Activated CD8-positive, alpha-beta T cell treated with anti-CD3 and anti-CD28 coated beads for 36 hours (primary cell): ENCODE measurements at regions not wholly inside any gene's neighbourhood (a gene's known extent, or its start where the extent isn't known, plus 50 kb on each side); places are given as distances from the start of the nearest gene placed in this dataset.

ENCODE experiments used
- ATAC-seq: fragments of 200-7000 bp; cut with Tn5 transposase; one replicate; pipeline ENCODE4 v1.10.0; 2021; ENCODE audit warnings: mild to moderate bottlenecking, moderate library complexity
- CTCF ChIA-PET: fragments of 350-600 bp; sonication (Branson Sonifier 250); formaldehyde crosslinking; loops from one replicate; lab custom pipeline; 2021; ENCODE audit warnings: antibody characterized with exemption; lab: Charles Lee
- POLR2A ChIA-PET: fragments of 350-600 bp; sonication (Branson Sonifier 250); formaldehyde crosslinking; loops from one replicate; lab custom pipeline; 2021; ENCODE audit warnings: antibody characterized with exemption; lab: Charles Lee
- DNase-seq: peaks from one replicate; pipeline ENCODE4 v3.0.0-alpha.2; 2020
- H3K27ac Mint-ChIP-seq: one replicate; pipeline ENCODE4 v1.8.0; 2021; ENCODE audit warnings: mild to moderate bottlenecking, mixed read lengths
- H3K27me3 Mint-ChIP-seq: one replicate; pipeline ENCODE4 v1.8.0; 2021; ENCODE audit warnings: mixed read lengths
- H3K36me3 Mint-ChIP-seq: one replicate; pipeline ENCODE4 v1.8.0; 2021; ENCODE audit warnings: low read depth, mixed read lengths
- H3K4me1 Mint-ChIP-seq: one replicate; pipeline ENCODE4 v1.8.0; 2021; ENCODE audit warnings: low read depth, mixed read lengths
- H3K4me3 Mint-ChIP-seq: one replicate; pipeline ENCODE4 v1.8.0; 2021; ENCODE audit warnings: mild to moderate bottlenecking, moderate library complexity, mixed read lengths
- H3K9me3 Mint-ChIP-seq: one replicate; pipeline ENCODE4 v1.8.0; 2021; ENCODE audit warnings: mixed read lengths
- CTCF ChIP-seq: fragments of 200-600 bp; IDR thresholded peaks from one replicate; pipeline ENCODE4 v1.8.0; 2022; ENCODE audit warnings: antibody characterized with exemption, mild to moderate bottlenecking
- intact Hi-C: fragments of 100-400 bp; cut with micrococcal nuclease; formaldehyde crosslinking; loops from one replicate; pipeline ENCODE4 v1.10.0; 2022

GRCh38 chr5:51644976-51645375 is 261.7 kb downstream of the ISL1 start:
- DNase-seq, result no peak
- H3K27me3 Mint-ChIP-seq, result no peaks in the 10 kb centered on the region
- no peaks in the 10 kb centered on the region for H3K36me3 Mint-ChIP-seq
- no peaks in the 10 kb centered on the region for H3K4me1 Mint-ChIP-seq
- no peak overlapping the region for H3K4me3 Mint-ChIP-seq
- no peak for TF ChIP-seq CTCF
- H3K9me3 Mint-ChIP-seq, result peaks cover 4% of the 10 kb centered on the region
- CTCF ChIA-PET, result no interaction called here
- POLR2A ChIA-PET, result no interaction called here
- H3K27ac Mint-ChIP-seq, result no peak overlapping the region
- no peak for ATAC-seq
- intact Hi-C loops, result no loop called here

- ATAC-seq (no peak), DNase-seq (no peak)
- ChIA-PET CTCF (no interaction called here), POLR2A (no interaction called here)
- Mint-ChIP-seq H3K27ac (no peak overlapping the region), H3K36me3 (no peaks in the 10 kb centered on the region), H3K4me3 (no peak overlapping the region), H3K4me1 (no peaks in the 10 kb centered on the region), H3K27me3 (no peaks in the 10 kb centered on the region), H3K9me3 (peaks cover 5% of the 10 kb centered on the region)
- intact Hi-C loops, result no loop called here
- TF ChIP-seq CTCF, result no peak
Observed at GRCh38 chr5:51646482-51646881, 263.2 kb downstream of the ISL1 start.

- Mint-ChIP-seq H3K27ac (no peak overlapping the region), H3K4me3 (no peak overlapping the region), H3K36me3 (no peaks in the 10 kb centered on the region), H3K9me3 (peaks cover 8% of the 10 kb centered on the region), H3K4me1 (no peaks in the 10 kb centered on the region), H3K27me3 (no peaks in the 10 kb centered on the region)
- no peak for TF ChIP-seq CTCF
- ChIA-PET CTCF (no interaction called here), POLR2A (no interaction called here)
- DNase-seq (no peak), ATAC-seq (no peak)
- intact Hi-C loops, result no loop called here
Observed at GRCh38 chr5:51650824-51651223, 267.6 kb downstream of the ISL1 start.

GRCh38 chr5:51651476-51651875 is 268.2 kb downstream of the ISL1 start:
- ChIA-PET CTCF (no interaction called here), POLR2A (no interaction called here)
- H3K9me3 Mint-ChIP-seq, result peaks cover 8% of the 10 kb centered on the region
- no peaks in the 10 kb centered on the region for H3K4me1 Mint-ChIP-seq
- TF ChIP-seq CTCF, result no peak
- H3K4me3 Mint-ChIP-seq, result no peak overlapping the region
- H3K27me3 Mint-ChIP-seq, result no peaks in the 10 kb centered on the region
- H3K36me3 Mint-ChIP-seq, result no peaks in the 10 kb centered on the region
- H3K27ac Mint-ChIP-seq, result no peak overlapping the region
- intact Hi-C loops, result no loop called here
- ATAC-seq, result no peak
- DNase-seq, result no peak

DNA sequence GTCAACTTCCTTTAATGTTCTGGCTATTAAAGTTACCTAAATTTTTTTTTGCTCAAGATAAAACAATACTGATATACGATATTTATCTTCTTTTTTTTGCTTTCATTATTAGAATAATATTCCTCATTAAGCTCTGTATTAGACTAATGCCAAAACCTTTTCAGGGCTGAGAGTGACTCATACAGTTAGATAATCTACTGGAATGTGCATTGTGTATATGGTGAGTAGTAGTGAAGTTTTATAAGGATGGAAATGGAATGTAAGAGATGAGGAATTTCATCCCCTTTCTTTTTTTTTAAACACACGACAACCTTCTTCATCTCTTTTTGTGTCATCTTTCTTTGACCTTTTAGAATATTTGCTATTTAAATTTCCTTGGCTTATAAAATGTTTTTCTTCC is 268.6 kb downstream of the ISL1 start:
- POLR2A ChIA-PET, result no interaction called here
- Mint-ChIP-seq H3K27ac (no peak overlapping the region), H3K27me3 (no peaks in the 10 kb centered on the region), H3K4me3 (no peak overlapping the region), H3K4me1 (no peaks in the 10 kb centered on the region), H3K36me3 (no peaks in the 10 kb centered on the region), H3K9me3 (peaks cover 8% of the 10 kb centered on the region)
- DNase-seq (no peak), ATAC-seq (no peak)
- intact Hi-C loops, result no loop called here
- CTCF ChIA-PET, result no interaction called here
- TF ChIP-seq CTCF, result no peak
